WTC11 (cell line): ENCODE measurements at regions not wholly inside any gene's neighbourhood (a gene's known extent, or its start where the extent isn't known, plus 50 kb on each side); places are given as distances from the start of the nearest gene placed in this dataset.

Source experiments
- NR1H2 ChIP-seq: sonication (generic); formaldehyde crosslinking; IDR thresholded peaks from 2 replicates; pipeline ENCODE4 v1.9.0; 2021; ENCODE audit warnings: mild to moderate bottlenecking, moderate library complexity, missing genetic modification reagents
- SOX15 ChIP-seq: fragments of 250-450 bp; sonication (Bioruptor Pico); IDR thresholded peaks from 2 replicates; pipeline ENCODE4 v1.9.0; 2021; ENCODE audit warnings: mild to moderate bottlenecking
- TF ChIP-seq, protein P1 (sequence below): fragments of 200-600 bp; IDR thresholded peaks from 2 replicates; pipeline ENCODE4 v1.8.0; 2022; ENCODE audit warnings: antibody characterized with exemption
- TF ChIP-seq, protein P2 (sequence below): fragments of 250-450 bp; sonication (Bioruptor Pico); IDR thresholded peaks from 2 replicates; pipeline ENCODE4 v1.8.0; 2021; ENCODE audit warnings: mild to moderate bottlenecking

DNA sequence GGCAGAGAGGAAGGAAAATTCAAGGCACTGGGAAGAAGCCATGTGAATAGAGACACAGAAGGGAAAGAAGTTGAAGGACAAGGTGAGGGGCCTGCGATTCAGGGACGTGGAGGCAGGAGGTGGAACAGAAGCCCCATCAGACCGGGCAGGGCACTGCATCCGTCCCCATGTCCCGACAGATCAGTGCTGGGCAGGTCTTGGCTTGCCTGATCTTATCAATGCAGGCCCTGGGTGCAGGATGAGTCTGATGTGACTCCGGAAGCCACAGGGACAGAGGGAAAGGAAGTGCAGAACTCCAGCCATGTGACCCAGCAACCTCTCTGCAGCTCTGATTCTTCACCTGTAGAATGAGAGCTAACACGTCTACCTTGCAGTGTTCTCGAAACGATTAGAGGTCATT lies 136.2 kb upstream of the CTBP2 start:
- TF ChIP-seq SOX15 (no peak), NR1H2 (CRISPR knock-in tag) (no peak)
- TF ChIP-seq, protein P1, sequence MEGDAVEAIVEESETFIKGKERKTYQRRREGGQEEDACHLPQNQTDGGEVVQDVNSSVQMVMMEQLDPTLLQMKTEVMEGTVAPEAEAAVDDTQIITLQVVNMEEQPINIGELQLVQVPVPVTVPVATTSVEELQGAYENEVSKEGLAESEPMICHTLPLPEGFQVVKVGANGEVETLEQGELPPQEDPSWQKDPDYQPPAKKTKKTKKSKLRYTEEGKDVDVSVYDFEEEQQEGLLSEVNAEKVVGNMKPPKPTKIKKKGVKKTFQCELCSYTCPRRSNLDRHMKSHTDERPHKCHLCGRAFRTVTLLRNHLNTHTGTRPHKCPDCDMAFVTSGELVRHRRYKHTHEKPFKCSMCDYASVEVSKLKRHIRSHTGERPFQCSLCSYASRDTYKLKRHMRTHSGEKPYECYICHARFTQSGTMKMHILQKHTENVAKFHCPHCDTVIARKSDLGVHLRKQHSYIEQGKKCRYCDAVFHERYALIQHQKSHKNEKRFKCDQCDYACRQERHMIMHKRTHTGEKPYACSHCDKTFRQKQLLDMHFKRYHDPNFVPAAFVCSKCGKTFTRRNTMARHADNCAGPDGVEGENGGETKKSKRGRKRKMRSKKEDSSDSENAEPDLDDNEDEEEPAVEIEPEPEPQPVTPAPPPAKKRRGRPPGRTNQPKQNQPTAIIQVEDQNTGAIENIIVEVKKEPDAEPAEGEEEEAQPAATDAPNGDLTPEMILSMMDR = no peak
- TF ChIP-seq, protein P2, sequence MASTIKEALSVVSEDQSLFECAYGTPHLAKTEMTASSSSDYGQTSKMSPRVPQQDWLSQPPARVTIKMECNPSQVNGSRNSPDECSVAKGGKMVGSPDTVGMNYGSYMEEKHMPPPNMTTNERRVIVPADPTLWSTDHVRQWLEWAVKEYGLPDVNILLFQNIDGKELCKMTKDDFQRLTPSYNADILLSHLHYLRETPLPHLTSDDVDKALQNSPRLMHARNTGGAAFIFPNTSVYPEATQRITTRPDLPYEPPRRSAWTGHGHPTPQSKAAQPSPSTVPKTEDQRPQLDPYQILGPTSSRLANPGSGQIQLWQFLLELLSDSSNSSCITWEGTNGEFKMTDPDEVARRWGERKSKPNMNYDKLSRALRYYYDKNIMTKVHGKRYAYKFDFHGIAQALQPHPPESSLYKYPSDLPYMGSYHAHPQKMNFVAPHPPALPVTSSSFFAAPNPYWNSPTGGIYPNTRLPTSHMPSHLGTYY (CRISPR knock-in tag) = no peak
